ENCODE measurements at regions not wholly inside any gene's neighbourhood (a gene's known extent, or its start where the extent isn't known, plus 50 kb on each side); places are given as distances from the start of the nearest gene placed in this dataset.

- TF ChIP-seq CTCF (IDR thresholded peaks at IDR 0.05), result no peak
- ATAC-seq (ENCODE audit: low FRiP score) (no peak), DNase-seq (ENCODE audit: low spot score) (no peak)
Measured at GRCh38 chr15:39434163-39434562, 146.7 kb upstream of the THBS1 start.

- no peak for TF ChIP-seq CTCF (IDR thresholded peaks at IDR 0.05)
- ATAC-seq (ENCODE audit: low FRiP score) (no peak), DNase-seq (ENCODE audit: low spot score) (no peak)
Measured at GRCh38 chr15:39434751-39435238, 146.1 kb upstream of the THBS1 start.

DNA sequence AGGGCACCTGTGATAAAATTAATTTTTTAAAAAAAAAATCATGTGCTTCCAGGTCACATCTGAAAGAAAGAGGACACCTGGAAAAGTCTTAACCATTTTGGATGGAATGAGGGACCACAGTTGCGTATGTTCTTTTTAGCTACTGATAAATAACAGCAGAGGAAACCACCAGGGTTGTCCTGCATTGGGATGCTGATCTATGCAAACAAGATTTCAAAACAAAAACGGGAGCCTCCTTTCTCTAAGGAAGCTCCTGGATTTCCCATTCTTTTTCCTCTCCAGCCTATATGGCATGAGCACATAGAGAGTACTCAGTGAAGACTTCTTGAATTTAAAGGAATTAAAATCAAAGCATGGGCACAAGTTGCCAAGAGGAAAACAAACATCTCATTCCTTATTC is 145.6 kb upstream of the THBS1 start:
- no peak for ATAC-seq (ENCODE audit: low FRiP score)
- no peak for TF ChIP-seq CTCF (IDR thresholded peaks at IDR 0.05)

DNA sequence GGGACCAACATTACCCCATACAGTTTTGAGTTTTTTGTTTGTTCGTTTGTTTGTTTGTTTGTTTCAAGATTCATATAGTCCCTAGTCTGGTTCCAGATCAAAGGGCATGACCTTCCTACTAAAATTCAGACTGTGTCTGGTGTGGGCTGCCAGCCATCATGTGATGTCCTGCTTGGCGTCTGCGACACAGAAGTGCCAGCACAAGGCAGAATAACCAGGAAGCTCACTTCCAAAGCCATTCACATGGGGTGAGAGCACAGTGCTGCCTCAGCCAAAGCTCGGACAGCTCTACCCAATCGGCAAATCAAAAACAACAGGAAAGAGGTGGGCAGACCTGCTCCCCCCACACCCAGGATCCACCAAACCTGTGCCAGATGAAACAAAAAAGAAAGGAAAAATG is 142.6 kb upstream of the THBS1 start:
- TF ChIP-seq CTCF (IDR thresholded peaks at IDR 0.05), result no peak
- DNase-seq (ENCODE audit: low spot score) (no peak), ATAC-seq (ENCODE audit: low FRiP score) (no peak)

More for the DNA sequence above, 145.6 kb upstream of the THBS1 start:
- DNase-seq (ENCODE audit: low spot score), result no peak

GRCh38 chr15:39438799-39439592 is 141.9 kb upstream of the THBS1 start:
- DNase-seq (ENCODE audit: low spot score) (no peak), ATAC-seq (ENCODE audit: low FRiP score) (no peak)
- TF ChIP-seq CTCF (IDR thresholded peaks at IDR 0.05), result no peak

GRCh38 chr15:39442898-39443297 is 138.0 kb upstream of the THBS1 start:
- no peak for TF ChIP-seq CTCF (IDR thresholded peaks at IDR 0.05)
- no peak for ATAC-seq (ENCODE audit: low FRiP score)
- DNase-seq (ENCODE audit: low spot score), result no peak

DNA sequence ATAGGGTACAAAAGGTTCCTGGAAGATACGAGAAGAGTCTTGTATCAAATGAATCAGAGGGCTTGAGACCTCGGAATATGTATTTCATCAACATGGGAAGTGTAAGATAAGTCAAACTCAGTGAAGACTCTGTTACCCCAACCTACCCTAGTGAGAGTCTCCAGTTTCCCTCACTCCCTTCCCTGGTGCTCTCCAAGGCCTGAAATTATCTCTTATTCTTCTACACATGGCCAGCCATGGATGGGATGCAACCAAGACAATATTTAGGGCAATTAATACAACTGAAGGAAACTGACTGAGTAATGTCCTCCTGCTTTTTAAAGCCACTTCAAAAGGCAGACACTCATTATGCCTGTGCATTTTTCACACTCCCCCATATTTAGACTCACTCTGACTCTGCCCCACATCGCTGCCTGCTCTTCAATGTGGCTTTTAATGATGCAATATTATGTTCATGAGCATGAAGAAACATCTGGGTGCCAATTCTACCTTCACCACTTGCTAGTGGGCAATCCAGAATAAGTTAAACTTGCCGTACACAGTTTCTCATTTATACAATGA is 137.1 kb upstream of the THBS1 start:
- no peak for DNase-seq (ENCODE audit: low spot score)
- ATAC-seq (ENCODE audit: low FRiP score), result no peak
- TF ChIP-seq CTCF (IDR thresholded peaks at IDR 0.05), result no peak
